Astrocyte (in vitro differentiated cells and primary cell): ENCODE measurements at regions not wholly inside any gene's neighbourhood (a gene's known extent, or its start where the extent isn't known, plus 50 kb on each side); places are given as distances from the start of the nearest gene placed in this dataset.
"Not testable (repeated sequence)": the region's sequence is repeated elsewhere in the genome, so short reads cannot be mapped to it uniquely, and the experiment has no call there.

Source experiments
- DNase-seq: peaks from one replicate; pipeline ENCODE4 v3.0.0-alpha.2; 2010; ENCODE audit warnings: low read depth
- FAIRE-seq: peaks from 2 replicates; lab custom pipeline; 2011; peaks lifted over from hg19 to GRCh38; lab: Jason Lieb, UNC
- H2AFZ ChIP-seq: 2 replicates; pipeline ENCODE4 v1.6.0; 2012; ENCODE audit warnings: low read depth, low read length, inconsistent platforms
- H3K27ac ChIP-seq: 2 replicates; pipeline ENCODE4 v1.5.1; 2011; ENCODE audit warnings: low read depth, low read length, inconsistent platforms
- H3K27me3 ChIP-seq: 2 replicates; pipeline ENCODE4 v1.6.0; 2011; ENCODE audit warnings: low read length, inconsistent platforms; ENCODE audit not compliant: insufficient read depth
- H3K36me3 ChIP-seq: 2 replicates; pipeline ENCODE4 v1.5.1; 2011; ENCODE audit warnings: low read length, inconsistent platforms; ENCODE audit not compliant: insufficient read depth
- H3K4me1 ChIP-seq: 2 replicates; pipeline ENCODE4 v1.5.1; 2011; ENCODE audit warnings: low read length, inconsistent platforms; ENCODE audit not compliant: insufficient read depth
- H3K4me2 ChIP-seq: 2 replicates; pipeline ENCODE4 v1.6.0; 2012; ENCODE audit warnings: low read length, inconsistent platforms
- H3K4me3 ChIP-seq: 2 replicates; pipeline ENCODE4 v1.5.1; 2011; ENCODE audit warnings: low read depth, mild to moderate bottlenecking, low read length, inconsistent platforms; ENCODE audit not compliant: insufficient read depth
- H3K79me2 ChIP-seq: 2 replicates; pipeline ENCODE4 v1.6.0; 2012; ENCODE audit warnings: mild to moderate bottlenecking, low read length, inconsistent platforms; ENCODE audit not compliant: insufficient read depth
- H3K9ac ChIP-seq: 2 replicates; pipeline ENCODE4 v1.6.0; 2012; ENCODE audit warnings: mild to moderate bottlenecking, low read length, inconsistent platforms
- H3K9me3 ChIP-seq: 2 replicates; pipeline ENCODE4 v1.5.1; 2012; ENCODE audit warnings: low read depth, mild to moderate bottlenecking, low read length, inconsistent platforms; ENCODE audit not compliant: insufficient read depth
- H4K20me1 ChIP-seq: 2 replicates; pipeline ENCODE4 v1.6.0; 2012; ENCODE audit warnings: low read length, inconsistent platforms; ENCODE audit not compliant: insufficient read depth
- H3K27ac Mint-ChIP-seq: one replicate; pipeline ENCODE4 v1.8.0; 2021; ENCODE audit warnings: mild to moderate bottlenecking, mixed read lengths; ENCODE audit not compliant: unreplicated experiment
- H3K27me3 Mint-ChIP-seq: one replicate; pipeline ENCODE4 v1.8.0; 2021; ENCODE audit warnings: low read depth, mixed read lengths; ENCODE audit not compliant: unreplicated experiment
- H3K36me3 Mint-ChIP-seq: one replicate; pipeline ENCODE4 v1.8.0; 2021; ENCODE audit warnings: low read depth, mixed read lengths; ENCODE audit not compliant: unreplicated experiment
- H3K4me1 Mint-ChIP-seq: one replicate; pipeline ENCODE4 v1.8.0; 2021; ENCODE audit warnings: low read depth, mixed read lengths; ENCODE audit not compliant: unreplicated experiment
- H3K4me3 Mint-ChIP-seq: one replicate; pipeline ENCODE4 v1.8.0; 2021; ENCODE audit warnings: mild to moderate bottlenecking, moderate library complexity, mixed read lengths; ENCODE audit not compliant: unreplicated experiment
- H3K9me3 Mint-ChIP-seq: one replicate; pipeline ENCODE4 v1.8.0; 2021; ENCODE audit warnings: mild to moderate bottlenecking, mixed read lengths; ENCODE audit not compliant: unreplicated experiment
- EZH2 ChIP-seq: IDR thresholded peaks from 2 replicates; pipeline ENCODE4 v1.6.1; 2012; ENCODE audit warnings: mild to moderate bottlenecking, low read length, inconsistent platforms; ENCODE audit not compliant: insufficient read depth
- TF ChIP-seq, protein P1 (sequence below): IDR thresholded peaks from 2 replicates; pipeline ENCODE4 v1.5.1; 2011; ENCODE audit warnings: low read depth, mild to moderate bottlenecking, inconsistent platforms, low read length, moderate library complexity; ENCODE audit not compliant: insufficient read depth

DNA sequence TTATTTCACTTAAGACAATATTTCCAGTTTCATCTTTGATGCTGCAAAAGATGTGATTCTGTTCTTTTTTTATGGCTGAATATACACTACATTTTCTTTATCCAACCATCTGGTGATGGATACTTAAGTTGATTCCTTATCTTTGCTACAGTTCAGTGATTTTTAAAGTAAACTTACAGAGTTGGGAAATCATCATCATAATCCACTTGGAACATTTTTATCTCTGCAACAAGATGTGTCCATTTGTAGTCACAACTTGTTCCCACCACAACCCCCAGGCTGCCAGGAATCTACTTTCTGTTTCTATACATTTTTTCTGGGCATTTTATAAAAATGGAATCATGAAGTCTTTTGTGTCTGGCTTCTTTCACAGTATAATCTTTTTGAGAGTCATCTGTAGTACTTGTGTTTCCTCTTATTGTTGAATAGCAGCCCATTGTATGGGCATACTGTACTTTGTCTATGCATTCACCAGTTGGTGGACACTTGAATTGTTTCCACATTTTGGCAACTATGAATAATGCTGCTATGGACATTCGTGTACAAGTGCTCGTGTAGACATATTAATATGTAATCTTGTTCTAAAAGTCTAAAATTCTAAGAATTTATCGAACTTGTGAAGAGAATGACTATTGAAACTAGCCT is 212.5 kb upstream of the DDHD1 start:
- peaks cover 18% of the 10 kb centered on the region for H3K4me1 Mint-ChIP-seq
- H3K4me3 Mint-ChIP-seq, result no peak overlapping the region
- FAIRE-seq (no peak), DNase-seq (peak; percentile 58)
- Histone ChIP-seq H2AFZ (no peak overlapping the region), H3K9ac (no peak overlapping the region), H3K4me3 (no peak overlapping the region), H3K9me3 (no peaks in the 10 kb centered on the region), H3K36me3 (no peaks in the 10 kb centered on the region), H3K27ac (no peak overlapping the region), H3K79me2 (no peaks in the 10 kb centered on the region), H3K4me2 (no peak overlapping the region), H4K20me1 (no peaks in the 10 kb centered on the region), H3K4me1 (peaks cover 32% of the 10 kb centered on the region), H3K27me3 (no peaks in the 10 kb centered on the region)
- no peaks in the 10 kb centered on the region for H3K9me3 Mint-ChIP-seq
- TF ChIP-seq EZH2, result no peak
- TF ChIP-seq, protein P1, sequence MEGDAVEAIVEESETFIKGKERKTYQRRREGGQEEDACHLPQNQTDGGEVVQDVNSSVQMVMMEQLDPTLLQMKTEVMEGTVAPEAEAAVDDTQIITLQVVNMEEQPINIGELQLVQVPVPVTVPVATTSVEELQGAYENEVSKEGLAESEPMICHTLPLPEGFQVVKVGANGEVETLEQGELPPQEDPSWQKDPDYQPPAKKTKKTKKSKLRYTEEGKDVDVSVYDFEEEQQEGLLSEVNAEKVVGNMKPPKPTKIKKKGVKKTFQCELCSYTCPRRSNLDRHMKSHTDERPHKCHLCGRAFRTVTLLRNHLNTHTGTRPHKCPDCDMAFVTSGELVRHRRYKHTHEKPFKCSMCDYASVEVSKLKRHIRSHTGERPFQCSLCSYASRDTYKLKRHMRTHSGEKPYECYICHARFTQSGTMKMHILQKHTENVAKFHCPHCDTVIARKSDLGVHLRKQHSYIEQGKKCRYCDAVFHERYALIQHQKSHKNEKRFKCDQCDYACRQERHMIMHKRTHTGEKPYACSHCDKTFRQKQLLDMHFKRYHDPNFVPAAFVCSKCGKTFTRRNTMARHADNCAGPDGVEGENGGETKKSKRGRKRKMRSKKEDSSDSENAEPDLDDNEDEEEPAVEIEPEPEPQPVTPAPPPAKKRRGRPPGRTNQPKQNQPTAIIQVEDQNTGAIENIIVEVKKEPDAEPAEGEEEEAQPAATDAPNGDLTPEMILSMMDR, result no peak
- no peak overlapping the region for H3K27ac Mint-ChIP-seq
- no peaks in the 10 kb centered on the region for H3K27me3 Mint-ChIP-seq
- no peaks in the 10 kb centered on the region for H3K36me3 Mint-ChIP-seq

DNA sequence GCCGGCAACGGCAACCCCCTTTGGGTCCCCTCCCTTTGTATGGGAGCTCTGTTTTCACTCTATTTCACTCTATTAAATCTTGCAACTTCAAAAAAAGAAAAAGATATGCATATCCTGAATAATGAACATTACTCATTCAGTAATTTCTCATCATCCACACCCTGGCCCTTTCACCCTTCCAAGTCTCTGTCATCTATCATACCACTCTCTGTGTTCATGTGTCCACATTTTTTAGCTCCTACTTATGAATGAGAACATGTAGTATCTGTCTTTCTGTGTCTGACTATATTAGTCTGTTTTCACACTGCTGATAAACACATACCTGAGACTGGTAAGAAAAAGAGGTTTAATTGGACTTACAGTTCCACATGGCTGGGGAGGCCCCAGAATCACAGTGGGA is 209.8 kb upstream of the DDHD1 start:
- not testable (repeated sequence) for H3K27ac Mint-ChIP-seq, H3K4me1 Mint-ChIP-seq, H3K4me3 ChIP-seq, H4K20me1 ChIP-seq, H3K9me3 Mint-ChIP-seq, FAIRE-seq, H3K36me3 Mint-ChIP-seq, H3K27ac ChIP-seq, H3K36me3 ChIP-seq, H3K79me2 ChIP-seq, H3K9ac ChIP-seq, H3K4me2 ChIP-seq, H3K27me3 ChIP-seq, H3K27me3 Mint-ChIP-seq, H2AFZ ChIP-seq, H3K4me3 Mint-ChIP-seq, H3K9me3 ChIP-seq
- H3K4me1 ChIP-seq, result peaks cover 16% of the 10 kb centered on the region
- peak; percentile 69 for DNase-seq

DNA sequence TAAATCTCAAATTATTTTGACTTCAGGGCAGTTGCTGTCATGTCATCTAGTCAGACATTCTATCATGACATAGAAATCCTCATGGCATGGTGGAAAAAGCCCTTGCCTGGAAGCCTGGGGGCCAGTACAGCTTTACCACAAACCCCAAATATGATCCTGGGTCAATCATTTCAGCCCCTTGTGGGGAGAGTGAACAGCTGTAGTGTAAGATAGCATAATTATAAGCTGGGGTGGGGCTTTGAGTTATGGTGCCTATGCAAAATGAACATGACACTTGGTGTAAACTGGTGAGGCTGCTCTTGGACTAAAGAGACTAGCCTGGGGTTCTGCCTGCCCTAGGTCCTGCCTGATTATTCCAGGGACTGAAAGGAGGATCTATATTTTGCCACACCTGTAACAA is 207.7 kb upstream of the DDHD1 start:
- Histone ChIP-seq H3K79me2 (no peaks in the 10 kb centered on the region), H3K4me3 (no peak overlapping the region), H3K4me2 (no peak overlapping the region), H3K36me3 (no peaks in the 10 kb centered on the region), H3K27me3 (no peaks in the 10 kb centered on the region), H4K20me1 (no peaks in the 10 kb centered on the region), H3K9me3 (no peaks in the 10 kb centered on the region), H2AFZ (no peak overlapping the region), H3K9ac (no peak overlapping the region), H3K4me1 (peaks cover 7% of the 10 kb centered on the region), H3K27ac (no peak overlapping the region)
- Mint-ChIP-seq H3K27ac (no peak overlapping the region), H3K4me3 (no peak overlapping the region), H3K9me3 (no peaks in the 10 kb centered on the region), H3K4me1 (peaks cover 10% of the 10 kb centered on the region), H3K27me3 (no peaks in the 10 kb centered on the region), H3K36me3 (no peaks in the 10 kb centered on the region)
- DNase-seq (no peak), FAIRE-seq (no peak)
- no peak for TF ChIP-seq EZH2
- TF ChIP-seq, protein P1, result no peak
